ENCODE measurements at regions not wholly inside any gene's neighbourhood (a gene's known extent, or its start where the extent isn't known, plus 50 kb on each side); places are given as distances from the start of the nearest gene placed in this dataset.

DNA sequence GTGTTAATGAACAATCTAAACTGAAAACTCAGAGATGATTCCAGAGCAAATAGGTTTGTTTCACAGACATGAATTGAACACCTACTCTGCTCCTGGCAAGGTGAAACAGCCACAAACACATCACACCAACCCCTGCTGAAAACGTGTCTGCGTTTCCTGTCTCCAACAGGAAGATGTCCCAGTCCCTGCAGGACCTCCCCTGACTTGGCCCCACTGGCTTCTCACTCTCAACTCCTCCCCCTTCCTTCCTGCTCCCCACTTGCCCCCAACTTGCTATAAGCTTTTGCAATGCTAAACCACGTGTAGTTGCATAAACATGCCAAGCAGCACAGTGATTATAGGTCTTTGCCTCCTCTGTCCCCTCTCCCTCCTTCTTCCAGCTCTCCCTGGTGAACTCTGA, 567.6 kb downstream of the BCL11B start:
- DNase-seq, result peak; percentile 7

DNA sequence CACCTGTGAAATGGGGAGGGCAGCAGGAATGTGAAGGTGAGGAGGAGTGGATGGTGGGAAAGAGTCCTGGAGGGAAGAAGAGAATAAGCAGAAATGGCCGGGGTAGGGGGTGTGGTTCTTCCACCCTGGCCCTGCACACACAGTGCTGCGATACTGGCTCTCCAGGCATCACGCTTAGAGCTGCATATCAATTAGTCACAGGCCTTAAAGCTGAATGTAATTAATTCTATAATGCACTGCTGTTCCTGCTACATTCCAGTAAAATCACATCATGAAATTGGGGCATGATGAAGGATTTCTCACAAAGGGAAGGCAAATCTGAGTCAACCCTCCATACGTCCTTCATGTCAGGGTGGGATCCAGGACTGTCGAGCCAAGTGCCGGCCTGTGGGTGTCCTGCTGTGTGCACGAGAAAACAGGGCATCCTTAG, 566.1 kb downstream of the BCL11B start:
- DNase-seq, result no peak

DNA sequence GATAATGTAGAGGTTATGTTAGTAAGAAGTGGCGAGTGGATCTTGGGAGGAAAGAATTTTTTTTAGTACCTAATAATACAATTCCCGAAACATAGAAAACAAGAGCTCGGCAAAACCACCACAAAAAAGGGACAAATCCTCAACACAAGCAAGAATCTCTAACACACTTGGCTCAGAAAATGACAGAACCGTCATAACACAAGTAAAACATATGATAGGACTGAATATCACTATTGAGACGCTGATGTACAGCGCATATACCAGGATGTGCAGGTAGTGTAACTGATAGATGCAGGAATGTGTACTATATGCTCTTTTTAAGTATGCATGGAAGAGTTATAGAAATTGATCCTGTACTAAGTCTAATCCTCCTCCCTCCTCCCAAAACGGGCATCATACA, 564.5 kb downstream of the BCL11B start:
- DNase-seq, result no peak

GRCh38 chr14:98708555-98708954, 563.4 kb downstream of the BCL11B start:
- no peak for DNase-seq

DNA sequence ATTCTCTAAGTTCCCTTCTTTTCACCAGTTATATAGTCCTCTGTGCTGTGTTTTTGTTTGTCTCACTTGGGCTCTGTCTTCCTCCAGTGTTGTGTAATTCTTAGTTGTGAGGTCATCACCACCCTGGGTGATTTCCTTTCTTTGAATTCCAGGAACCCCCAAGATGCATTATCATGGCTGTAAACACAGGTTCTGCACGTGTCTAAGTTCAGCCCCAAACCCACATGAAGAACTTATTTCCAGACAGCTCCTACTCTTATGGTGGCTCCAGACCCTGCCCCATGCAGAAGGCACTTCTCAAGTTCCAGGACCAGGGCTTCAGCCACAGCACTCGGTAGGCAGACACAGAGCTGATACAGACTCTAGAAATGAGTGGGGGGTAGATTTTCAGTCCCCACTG, 560.5 kb downstream of the BCL11B start:
- DNase-seq, result no peak

GRCh38 chr14:98714626-98715425, 557.2 kb downstream of the BCL11B start:
- no peak for DNase-seq

GRCh38 chr14:98716133-98716532, 555.9 kb downstream of the BCL11B start:
- no peak for DNase-seq

- no peak for DNase-seq
Observed at GRCh38 chr14:98721061-98721460, 550.9 kb downstream of the BCL11B start.

- DNase-seq, result no peak
Observed at GRCh38 chr14:98724734-98725133, 547.3 kb downstream of the BCL11B start.

DNA sequence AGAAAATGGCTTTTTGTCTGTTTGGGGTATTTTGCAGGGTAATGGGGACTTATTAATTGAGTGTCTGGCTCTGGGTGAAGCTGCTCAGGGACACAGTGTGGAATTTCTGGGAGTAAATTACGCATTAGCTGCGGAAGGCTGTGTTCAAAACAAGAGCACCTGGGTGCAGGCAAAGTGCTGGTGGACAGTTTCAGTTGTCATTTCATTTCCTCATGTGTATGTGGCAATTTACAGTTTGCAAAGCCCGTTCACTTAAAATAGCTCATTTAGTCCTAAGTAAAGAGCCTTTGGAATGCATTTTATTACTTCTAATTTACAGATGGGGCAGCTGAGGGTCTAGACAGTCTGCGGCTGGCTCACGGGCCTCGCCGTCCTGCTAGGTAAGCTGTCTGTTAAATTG, 546.8 kb downstream of the BCL11B start:
- no peak for DNase-seq

- no peak for DNase-seq
Observed at GRCh38 chr14:98725676-98726075, 546.3 kb downstream of the BCL11B start.

DNA sequence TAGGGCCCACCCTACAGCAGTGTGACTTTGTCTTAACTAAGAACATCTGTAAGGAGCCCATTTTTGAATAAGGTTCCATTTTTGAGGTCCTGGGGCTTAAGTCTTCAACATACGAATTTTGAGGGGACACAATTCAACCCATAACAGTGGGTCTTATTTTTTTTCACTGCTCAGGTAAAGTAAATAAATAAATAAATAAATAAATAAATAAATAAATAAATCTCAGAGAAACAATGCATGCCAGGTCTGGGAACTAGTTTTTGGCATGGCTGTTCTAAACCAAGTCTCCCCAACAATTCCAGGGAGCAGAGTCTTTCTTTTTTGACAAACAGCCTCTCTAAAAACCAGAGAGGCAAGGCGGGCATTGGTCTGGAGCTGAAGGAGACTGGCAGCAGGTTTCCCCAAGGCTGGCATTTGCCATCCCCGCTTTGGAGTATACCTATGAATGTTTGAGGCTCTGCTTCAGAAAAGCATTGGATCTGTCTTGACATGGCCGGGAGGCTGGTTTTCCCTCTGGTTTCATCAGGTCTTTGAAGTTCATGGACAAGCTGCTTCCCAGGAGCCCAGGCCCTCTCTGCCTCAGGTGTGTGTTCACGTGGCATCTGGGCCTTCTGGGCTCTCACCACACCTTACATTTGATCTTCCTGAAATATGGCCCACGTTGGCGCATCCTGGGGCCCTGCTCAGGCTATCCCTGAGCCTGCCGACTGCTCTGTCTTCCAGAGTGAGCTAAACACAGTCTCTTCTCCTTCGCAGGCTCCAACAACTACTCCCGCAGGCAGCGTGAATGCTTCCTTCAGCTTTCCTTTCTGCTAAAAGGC, 545.2 kb downstream of the BCL11B start:
- no peak for DNase-seq

GRCh38 chr14:98728024-98728423, 544.0 kb downstream of the BCL11B start:
- no peak for DNase-seq

DNA sequence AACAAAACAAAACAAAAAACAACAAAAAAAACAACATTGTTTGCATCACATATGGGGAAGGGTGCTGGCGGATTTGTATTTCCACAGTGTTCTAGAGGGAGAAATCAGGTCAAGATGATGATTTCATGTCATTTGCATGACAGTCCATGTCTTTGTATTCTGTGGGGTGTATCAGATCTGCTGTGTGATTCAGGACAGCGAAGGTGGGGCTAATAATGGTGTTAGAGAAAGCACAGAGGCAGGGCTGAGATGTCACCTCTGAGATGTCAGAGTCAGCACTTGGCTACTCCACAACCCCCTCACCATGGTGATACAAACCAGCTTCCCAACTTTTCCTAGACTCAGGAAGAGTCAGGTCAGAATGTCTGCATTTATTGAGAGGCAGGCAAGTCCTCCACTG, 543.2 kb downstream of the BCL11B start:
- DNase-seq, result no peak

DNA sequence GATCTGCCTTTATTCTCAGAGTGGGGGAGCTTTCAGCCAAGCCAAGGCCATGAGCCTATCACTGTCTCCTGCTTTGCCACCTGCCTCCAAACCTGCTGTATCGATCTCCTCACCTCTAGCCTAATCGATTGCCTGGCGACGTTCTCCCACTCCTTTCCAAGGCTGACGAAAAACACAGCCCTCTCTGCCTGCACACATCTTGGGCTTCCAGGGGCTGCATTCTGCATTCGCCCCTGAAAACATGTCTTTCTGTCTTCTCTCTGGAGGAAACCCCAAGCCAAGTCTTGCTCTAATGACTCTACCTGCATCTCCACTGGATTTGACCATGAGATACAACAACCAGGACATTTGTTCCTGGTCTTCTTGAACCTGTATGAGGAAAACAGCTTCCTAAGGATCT, 540.7 kb downstream of the BCL11B start:
- no peak for DNase-seq

DNA sequence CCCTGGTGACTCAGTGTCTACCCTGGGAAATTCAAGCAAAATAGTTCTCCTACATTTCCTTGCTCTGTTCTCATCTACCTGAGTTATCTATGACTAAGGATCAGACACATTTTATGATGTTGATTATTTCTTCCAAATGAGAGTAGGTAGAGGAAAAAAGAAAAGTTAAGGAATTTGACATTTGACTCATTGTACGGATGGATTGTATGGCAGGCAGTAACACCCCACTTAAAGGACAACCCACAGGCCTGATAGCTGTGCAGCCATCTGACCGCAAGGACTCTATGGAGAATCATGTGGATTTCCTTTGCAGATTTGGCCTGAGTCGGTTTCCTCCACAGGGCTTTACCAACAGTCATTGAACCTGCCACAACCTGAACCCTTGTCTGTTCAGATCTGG, 540.3 kb downstream of the BCL11B start:
- DNase-seq, result no peak

DNA sequence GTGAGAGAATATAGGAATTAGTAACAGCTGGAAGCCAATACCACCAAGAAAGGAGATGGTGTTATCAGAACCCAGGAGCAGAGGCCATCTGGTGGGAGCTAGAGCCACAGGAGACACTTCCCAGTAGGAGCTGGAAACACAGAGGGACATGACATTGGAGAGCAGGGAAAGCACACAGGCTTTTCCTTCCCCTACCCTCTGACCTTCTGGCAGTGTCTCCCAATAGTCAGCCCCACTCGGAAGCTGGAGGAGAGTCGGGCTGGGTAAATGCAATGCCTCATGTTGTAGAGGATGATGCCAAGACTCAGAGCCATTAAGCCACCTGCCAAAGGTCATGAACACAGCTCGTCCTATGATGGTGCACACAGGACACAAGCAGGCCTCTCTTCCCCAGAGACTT, 538.5 kb downstream of the BCL11B start:
- DNase-seq, result no peak

DNA sequence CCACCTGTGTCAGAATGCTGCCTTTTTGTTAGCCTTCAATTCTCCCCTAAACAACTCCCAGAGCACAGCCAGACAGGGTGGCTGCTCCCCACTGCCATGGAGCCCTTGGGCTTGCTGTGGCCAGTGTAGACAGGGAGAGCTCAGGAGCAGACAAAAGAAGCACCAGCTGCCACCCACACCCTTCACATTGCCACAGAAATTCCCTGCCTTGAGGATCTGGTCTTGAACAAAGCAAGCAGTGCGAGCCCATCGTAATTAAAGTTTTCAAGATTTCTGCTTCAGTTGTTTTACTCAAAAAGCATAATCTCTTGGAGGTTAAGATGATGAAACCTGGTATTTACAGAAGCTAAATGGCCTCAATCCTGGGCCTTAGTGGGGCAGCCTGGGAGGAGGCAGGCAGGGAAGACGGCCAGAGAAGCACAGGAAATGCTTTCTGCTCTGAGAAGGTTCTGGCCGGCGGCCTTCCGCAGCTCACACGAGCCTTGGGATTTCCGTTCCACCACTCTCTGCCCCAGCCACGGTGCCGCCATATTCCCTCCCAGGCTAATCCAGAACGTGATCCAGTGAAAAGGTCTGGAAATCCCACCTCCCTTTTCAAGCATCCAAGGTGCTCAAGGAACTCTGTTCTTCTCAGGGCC, 535.2 kb downstream of the BCL11B start:
- DNase-seq, result no peak

DNA sequence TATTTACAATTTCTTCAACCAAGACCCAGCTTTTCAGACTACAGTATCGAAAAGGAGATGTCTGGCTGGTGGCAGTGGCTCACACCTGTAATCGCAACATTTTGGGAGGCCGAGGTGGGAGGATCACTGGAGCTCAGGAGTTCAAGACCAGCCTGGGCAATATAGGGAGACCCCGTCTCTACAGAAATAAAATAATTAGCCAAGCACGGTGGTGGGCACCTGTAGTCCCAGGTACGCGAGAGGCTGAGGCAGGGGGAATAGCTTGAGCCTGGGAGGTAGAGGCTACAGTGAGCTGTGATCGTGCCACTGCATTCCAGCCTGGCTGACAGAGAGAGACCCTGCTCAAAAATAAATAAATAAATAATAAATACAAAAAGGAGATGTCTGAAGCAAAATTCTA, 530.5 kb downstream of the BCL11B start:
- DNase-seq, result no peak

- no peak for DNase-seq
Observed at GRCh38 chr14:98742001-98742400, 530.0 kb downstream of the BCL11B start.

DNA sequence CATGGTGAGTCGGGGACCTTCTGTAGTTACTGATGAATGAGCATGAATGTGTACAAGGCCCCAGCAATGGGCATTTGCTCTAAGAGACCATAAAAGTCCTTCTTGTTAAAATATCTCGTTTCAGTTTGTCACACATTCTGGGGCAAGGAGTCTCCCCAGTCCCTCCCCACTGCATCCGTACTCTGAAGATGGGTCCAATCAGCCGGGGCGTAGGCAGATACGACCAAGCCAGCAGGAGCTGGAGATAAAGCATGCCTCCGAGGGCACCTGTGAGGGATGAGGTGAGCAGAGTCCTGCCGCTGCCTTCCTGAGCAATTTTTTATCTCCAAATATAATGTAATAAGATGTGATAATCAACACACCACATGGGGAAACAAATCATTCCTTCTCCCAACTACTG, 528.5 kb downstream of the BCL11B start:
- no peak for DNase-seq

DNA sequence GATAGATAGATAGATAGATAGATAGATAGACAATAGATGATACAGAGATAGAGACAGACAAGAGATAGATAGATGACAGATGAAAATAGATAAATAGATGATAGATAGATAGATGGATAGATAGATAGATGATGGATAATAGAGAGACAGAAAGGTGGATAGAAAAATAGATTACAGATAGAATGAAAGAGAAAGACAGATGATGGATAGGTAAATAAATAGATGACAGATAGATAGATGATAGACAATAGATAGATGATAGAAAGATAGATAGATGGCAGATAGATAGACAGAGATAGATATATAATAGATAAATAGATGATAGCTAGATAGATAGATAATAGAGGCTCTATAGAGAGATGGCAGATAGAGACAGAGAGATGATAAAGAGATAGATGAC, 523.0 kb downstream of the BCL11B start:
- no peak for DNase-seq

GRCh38 chr14:98751110-98751509, 520.9 kb downstream of the BCL11B start:
- DNase-seq, result no peak

DNA sequence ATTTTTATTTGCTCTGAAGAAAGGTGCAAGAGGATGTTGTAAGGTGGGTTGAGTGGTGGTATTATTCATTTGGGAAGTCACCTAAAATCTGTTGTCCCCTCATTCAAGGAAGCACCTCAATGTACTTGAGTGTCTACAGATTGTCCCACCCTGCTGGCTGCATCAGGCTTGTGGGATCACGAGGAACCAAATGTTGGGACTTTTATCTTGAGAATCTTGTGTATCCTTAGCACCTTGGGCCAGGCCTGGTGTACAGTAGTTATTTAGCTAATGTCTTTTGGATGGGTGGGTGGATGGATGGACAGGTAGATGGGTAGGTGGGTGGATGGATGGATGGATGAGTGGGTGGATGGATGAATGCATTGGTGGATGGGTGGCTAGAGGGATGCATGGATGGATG, 519.3 kb downstream of the BCL11B start:
- DNase-seq, result no peak
